Cardiac septum (tissue), 1 donor: ENCODE measurements at regions not wholly inside any gene's neighbourhood (a gene's known extent, or its start where the extent isn't known, plus 50 kb on each side); places are given as distances from the start of the nearest gene placed in this dataset.

Source experiments
- DNase-seq: peaks from one replicate; pipeline ENCODE4 v3.0.0-alpha.2; 2020; ENCODE audit warnings: low spot score
- intact Hi-C: fragments of 100-400 bp; cut with DNase I; formaldehyde crosslinking; loops from one replicate; pipeline ENCODE4 v1.14.0; 2022
- donor health status: DM: no; HTN: no; CAD: no.

DNA sequence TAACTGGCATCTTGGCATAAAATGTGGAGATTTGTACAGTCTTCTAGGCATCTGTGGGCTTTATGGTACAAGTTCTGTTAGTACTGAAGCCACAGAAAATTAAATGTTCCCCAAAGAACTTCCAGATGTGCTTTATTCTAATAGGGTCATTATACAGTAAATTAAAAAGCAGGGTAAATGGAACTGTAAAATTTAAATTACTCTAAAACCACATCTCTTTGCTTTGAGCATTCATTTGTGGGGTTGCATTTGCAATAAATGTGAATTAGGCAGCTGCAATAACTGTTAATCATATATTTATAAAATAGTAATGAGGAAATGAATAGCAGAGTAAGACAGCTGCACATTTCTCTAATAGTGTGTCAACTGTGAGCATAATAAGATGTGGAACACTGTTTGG is 151.5 kb downstream of the BUB3 start:
- DNase-seq: no peak
- intact Hi-C loops: no loop called here

DNA sequence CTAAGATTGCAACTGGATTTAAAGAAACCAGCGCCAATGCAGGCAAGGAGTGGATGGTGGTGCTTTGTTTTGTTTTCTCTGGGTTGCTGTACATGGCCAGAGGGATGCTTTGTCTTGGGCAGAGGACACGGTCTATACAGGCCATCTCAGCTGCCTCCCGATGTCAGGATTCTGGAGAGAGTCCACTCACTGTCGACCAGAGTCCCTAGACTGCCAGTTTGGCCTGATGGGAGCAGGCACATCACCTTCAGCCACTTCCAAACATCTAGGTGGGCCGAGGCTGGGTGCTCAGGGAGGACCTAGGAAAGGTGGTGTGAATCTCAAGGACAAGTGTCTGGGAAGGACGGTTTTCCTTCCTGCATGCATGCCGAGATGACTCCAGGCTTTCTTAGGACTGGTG is 152.1 kb downstream of the BUB3 start:
- intact Hi-C loops: no loop called here
- no peak for DNase-seq

DNA sequence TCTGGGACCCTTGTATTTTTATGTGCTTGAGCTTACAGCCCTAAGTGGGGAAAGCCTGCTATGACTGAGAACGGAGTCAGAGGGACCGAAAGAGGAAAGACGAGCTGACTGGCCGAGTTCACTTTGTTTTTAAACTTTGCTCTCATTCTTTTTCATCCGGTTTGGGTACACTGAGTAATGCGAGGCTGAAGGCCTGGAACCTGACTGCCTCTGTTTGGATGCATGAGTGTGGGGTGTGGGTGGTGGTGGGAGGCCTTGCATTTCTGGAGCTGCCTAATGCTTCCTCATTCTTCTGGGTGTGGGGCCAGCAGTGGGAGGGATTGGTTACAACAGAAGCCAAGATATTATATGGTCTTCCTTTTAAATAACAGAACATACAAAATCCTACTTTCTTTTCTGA is 155.5 kb downstream of the BUB3 start:
- intact Hi-C loops: no loop called here
- DNase-seq: no peak

DNA sequence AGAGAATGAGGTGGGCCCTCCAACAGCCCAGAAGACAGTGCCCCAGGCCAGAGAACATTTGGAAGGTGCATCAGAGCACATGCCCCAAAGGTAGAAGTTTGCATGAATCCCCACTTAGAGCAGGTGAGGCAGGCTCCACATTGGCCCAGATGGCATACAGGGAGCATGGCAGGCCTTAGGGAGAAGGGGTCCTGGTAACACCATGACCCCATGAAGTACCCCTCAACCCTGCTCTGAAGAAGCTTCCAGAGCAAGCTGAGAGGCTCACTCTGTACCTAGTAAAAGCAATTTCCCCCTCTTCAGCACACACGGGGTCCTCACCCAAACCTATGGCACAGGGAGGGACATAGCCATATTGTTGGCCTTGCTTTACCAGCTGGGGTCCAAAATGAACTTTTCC is 162.6 kb downstream of the BUB3 start:
- intact Hi-C loops: no loop called here
- no peak for DNase-seq

DNA sequence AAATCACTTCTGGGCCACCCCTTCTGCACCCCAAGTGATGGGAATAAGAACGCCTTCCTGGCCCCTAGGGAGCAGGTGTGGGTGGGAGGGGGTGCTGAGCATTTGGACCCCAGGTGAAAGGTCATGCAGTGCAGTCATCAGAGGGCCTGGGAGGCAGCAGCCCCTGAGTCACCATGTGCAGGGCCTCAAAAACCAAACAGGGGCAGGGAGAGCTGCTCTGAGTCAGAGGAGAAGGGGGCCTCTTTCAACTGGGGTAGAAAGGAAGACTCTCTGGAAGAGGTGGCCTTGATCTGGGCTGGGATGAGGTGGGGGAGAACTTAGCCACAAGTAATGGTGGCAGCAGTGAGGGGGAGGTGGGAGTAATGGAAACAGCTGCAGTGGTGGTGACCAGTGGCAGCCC is 164.3 kb downstream of the BUB3 start:
- no peak for DNase-seq
- intact Hi-C loops: no loop called here

DNA sequence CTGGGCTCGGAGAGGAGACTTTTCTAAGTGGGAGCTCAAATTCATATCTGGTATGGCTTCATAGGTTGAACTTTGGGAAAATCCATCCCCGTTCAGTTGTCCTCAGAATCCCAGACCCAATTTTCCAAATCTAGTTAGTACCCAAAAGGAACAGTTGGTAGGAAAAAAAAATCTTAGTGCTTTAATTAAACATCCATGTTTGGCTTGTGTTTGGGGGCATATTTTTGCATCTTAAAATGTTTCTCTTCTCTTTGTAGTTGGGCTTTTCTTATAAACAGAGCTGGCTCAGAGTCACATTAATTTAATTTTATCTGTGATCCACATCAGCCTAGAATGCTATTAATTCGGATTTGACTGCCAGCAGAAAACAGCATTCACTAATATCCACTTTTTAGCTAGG is 165.9 kb downstream of the BUB3 start:
- intact Hi-C loops: no loop called here

DNA sequence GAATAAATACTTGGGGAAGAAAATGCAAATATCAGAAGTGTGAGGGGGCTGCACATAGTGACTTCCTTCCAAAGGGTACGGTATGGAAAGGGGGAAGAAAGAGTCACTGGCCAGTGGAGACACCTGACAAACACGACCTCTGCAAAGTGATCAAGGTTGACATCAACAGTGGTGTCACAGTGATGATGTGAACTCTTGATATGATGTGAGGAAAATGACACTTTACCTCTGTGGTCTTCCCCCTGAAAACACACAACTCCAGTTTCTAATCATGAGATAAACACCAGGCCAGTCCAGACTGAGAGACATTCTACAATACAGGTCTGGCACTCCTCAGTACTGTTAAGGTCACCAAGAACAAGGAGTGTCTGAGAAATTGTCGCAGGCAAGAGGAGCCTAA is 169.7 kb downstream of the BUB3 start:
- intact Hi-C loops: no loop called here

More for the DNA sequence above, 165.9 kb downstream of the BUB3 start:
- no peak for DNase-seq

DNA sequence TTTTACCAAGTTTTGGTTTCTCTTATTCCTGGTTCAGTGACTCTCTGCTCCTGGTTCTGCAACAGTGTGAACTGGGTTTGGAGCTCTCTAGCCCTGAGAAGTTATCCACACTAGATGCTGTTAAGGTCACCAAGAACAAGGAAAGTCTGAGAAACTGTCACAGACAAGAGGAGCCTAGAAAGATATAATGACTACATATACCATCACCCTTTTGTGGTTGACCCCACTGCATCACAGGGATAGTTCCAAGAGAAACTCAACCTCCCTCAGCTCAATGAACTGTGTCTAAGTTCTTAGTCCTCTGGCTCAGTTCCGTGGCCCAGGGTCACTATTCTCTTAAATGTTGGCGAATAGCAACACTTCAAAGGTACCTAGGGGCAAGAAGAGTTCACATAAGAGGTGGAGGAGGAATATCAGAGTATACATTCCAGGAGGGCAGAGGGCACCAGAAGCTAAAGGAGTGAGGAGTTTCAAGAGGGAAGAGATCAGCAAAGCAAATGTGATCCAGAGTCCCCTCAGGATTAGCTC is 171.5 kb downstream of the BUB3 start:
- no peak for DNase-seq
- intact Hi-C loops: no loop called here

More for the DNA sequence above, 169.7 kb downstream of the BUB3 start:
- no peak for DNase-seq

DNA sequence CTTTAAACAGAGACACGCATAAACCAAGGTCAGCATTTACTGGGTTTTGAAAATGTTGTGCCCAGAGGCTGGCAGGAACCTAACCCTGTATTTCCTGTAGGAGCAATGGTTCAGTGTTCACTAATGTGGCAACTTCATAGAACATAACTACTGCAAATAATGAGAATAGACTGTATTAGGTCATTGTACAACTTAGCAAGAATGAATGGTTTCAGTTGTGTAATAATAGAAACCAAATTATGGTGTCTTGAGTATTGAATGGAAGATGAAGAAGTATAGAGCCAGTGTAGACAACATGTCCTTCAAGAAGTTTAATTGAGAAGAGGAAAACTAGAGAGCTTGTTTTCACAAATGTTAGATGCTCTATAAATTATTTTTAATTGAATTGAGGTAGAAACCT is 172.5 kb downstream of the BUB3 start:
- DNase-seq: no peak
- intact Hi-C loops: no loop called here

DNA sequence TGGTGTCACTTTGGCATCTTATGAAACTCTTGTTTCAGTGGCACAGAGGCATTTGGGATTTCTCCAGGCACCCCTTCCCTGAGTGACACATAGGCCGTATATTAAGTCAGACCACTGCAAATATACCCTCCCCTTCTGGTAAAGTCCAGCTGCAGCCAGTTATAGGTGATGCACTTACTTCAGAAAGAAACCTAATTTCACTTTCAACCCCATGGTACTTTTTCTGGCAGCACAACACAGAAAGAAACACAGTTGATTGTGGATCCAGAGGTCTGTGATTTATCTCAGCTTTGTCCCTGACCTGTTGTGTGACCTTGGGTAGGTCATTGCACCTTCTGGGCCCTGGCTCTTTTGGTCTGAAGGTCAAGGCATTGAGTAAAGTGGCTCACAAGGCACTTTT is 173.2 kb downstream of the BUB3 start:
- intact Hi-C loops: no loop called here
- DNase-seq: no peak

DNA sequence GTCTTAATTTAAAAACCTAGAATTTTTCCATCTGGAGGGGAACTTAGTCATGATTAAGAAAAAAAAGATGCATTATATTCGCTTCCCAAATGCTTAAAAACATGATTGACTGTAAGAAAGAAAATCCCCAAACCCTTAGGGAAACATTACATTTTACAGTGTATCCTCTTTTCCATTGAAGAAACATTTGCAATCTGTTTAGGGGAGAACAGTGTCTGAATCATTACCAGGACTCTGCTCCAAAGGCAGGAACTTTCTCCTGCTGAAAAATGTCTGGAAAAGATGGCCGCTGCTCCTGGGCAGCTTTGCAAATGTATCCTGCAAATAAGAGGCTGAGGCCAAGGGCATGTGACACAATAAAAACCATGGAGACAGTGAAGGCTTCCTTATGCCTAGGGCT is 173.7 kb downstream of the BUB3 start:
- intact Hi-C loops: no loop called here
- DNase-seq: no peak

DNA sequence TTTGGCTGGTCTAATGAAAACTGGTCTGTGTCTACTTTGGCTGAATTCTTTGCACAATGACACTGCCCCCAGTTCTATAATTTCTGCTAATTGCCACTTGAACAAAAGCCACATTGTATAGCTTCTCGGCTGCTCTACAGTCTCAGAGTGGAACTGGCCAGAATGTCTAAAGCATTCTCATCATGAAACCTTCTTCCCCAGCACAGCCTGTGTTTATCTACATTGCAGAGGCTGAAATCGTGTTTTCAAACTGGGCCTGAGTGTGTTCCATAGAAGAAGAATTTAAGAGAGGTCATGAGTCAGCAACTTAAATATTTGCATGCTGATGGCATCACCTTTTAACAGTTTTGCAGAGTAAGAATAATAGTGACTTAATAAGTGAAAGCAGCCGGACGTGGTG is 177.2 kb downstream of the BUB3 start:
- intact Hi-C loops: no loop called here
- DNase-seq: no peak

DNA sequence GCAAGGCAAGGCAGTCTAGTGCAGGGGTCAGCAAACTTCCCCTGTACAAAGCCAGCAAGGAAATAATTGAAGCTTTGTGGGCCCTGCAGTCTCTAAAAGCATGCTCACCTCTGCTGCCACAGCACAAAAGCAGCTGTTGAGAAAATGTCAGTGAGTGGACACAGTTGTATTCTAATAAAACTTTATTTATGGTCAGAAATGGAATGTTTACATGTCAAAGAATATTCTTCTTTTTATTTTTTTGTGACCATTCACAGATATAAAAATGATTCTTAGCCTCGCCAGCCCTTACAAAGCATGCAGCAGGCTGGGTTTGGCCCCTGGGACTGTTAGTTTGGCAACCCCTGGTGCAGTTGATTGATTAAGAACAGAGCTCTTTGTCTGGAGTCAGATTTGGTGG is 192.4 kb downstream of the BUB3 start:
- no peak for DNase-seq
- intact Hi-C loops: no loop called here

DNA sequence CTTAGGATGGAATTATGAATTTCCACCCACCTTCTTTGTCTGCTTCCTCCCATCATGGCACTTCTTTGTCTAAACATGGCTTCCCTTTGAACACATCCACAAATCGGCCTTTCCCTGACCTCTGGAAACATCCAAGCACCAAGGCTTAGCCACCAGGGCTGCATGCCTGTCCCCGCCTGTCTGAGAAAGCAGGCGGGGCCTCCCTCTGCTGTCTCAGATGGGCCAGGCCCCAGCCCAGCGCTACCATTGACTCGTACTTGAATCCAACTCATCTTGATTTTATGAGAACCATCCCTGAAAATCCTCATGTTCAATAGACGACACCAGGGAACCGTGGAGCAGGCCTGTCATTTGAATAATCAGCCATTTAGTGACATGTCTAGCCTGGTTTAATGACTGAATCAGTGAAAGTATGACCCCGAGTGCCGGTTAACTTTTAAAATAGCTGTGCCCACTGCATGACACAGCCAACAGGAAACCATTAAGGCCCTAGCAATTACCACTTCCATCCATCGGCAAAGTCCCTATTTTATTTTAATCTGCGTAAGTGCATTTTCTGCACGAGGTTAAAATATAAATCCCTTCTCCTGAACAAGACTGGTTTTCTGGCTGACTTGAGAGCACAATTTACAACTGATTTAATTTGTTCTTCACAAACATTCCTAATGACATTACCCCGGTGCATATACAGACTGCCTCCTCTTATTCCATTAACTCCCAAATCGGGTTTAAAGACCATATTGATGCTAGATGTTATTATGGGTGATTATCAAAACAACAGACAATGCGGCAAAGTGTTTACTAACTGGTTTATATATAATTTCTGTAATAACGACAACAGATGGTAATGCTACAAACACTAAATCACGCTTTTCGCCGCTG is 194.7 kb downstream of the BUB3 start:
- intact Hi-C loops: no loop called here
- DNase-seq: no peak

DNA sequence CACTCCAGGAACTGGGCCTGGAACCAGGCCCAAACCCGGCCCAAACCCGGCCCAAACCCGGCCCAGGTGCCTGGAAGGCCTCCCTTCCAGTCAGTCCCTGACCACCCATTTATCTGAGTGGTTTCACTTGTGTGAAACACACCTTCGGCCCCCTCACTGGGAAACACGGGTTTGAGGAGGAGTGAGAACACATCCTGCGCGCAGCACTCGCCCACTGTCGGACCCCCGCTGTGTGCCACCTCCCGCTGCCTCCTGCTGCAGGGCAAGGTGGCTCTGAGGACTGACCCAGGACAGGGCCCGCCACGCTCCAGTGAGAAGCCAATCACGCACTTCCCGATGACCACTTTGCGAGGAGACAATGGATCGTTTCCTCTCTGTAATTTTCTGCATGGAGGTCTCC is 197.5 kb downstream of the BUB3 start:
- intact Hi-C loops: no loop called here
- DNase-seq: no peak

DNA sequence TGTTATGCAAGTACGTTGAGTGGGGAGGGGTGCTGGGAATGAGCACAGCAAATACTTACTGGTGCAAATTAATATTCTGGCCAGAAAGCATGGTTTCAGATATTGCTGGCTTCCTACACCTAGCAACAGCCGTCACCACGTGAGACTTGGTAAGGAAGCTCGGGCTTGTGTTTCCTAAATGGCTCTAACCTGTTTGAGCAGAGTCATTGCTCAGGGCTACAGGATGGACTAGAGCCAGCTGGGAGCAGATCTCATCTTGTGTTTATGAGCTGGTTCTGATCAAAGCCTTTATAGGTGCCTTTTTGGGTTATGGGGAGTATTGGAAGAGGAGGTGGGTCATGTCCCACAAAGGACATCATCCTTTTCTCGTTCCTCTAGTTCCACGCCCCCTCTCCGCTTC is 200.3 kb downstream of the BUB3 start:
- intact Hi-C loops: no loop called here
- no peak for DNase-seq

DNA sequence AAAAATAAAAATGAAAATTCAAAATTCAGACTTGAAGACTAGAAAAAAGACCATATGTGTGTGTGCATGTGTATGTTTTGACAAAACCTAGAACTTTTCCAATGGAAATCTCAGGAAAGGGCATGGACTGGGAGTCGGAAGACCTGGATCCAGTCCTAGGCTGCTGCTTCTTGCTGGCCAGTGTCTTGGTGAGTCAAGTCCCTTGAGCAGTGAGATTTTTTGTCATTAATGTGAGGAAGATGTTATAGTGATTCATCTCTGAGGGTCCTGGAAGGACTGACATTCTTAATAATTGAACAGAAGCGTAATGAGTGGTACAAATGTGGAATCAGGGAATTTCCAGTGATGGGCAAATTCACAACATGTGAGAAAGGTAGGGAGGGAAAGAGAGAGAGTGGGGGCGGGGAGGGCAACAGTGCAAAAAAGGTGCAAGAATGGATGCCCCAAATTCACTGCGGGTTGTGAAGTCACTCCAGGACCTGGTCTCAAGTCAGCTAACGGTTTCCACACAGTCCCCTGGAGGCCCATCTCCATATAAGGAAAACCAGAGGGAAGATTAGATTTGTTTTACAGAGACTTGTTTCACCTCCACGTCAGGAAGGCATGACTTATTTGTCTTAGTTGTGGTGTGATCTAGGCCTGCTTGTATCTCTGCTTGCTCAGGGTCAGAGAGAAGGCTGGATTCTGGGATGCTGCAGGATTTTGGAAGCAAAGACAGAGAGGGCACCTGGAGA is 201.7 kb downstream of the BUB3 start:
- intact Hi-C loops: no loop called here
- no peak for DNase-seq

DNA sequence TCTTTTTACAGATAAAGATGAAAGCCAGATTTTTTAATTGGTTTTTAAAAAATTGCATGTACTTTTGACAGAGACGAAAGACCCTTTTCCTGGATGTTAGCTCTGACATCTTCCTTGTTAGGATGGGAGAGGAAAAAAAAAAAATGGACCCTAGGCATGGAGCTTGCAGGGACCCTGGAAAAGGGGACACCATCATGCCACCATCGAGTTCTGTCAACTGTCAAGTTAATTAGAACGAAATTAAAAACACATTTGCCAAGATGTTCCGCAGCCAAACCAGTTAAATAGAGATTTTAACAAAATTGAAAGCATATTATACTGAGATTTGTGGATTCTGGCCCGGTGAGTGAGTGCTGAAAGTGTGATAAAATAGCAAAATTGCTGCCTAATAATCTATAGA is 202.6 kb downstream of the BUB3 start:
- intact Hi-C loops: no loop called here
- no peak for DNase-seq

DNA sequence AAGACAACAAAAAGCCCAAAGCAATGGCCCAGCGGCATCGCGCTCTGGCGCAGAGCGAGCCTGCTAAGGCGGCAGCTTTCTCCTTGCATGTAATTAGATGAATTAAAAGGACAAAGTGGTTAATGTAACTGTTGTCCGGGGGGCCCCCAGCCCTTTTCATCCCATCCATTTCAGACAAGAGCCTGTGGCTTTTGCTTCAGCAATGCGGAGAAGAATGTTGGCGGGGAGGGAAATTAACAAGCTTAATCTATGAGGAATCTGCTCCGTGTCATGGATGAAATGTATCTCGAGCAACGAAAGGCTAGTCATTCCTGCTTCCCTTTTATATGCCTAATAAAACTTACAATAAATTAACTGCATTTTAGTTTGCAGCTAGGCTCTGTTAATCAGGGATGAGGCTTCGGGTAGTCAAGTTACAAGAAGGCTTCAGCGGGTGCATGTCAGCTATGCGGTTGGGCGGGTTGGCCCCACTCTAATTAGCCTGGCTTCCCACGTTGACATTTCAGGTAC is 203.3 kb downstream of the BUB3 start:
- DNase-seq: no peak
- intact Hi-C loops: no loop called here

DNA sequence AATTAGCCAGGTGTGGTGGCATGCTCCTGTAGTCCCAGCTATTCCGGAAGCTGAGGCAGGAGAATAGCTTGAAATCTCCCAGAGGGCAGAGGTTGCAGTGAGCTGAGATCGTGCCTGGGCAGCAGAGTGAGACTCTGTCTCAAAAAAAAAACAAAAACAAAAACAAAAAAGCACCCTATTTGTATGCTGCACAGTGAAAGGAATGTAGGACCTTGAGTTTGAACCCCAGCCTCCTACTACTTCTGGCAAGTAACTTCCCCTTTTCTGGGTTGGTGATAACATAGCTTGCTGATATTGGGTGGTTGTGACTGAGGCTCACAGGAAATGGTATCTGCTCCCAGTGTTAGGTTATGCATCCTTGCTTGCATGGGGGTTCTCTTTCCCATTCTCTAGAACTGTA is 205.3 kb downstream of the BUB3 start:
- intact Hi-C loops: no loop called here
- DNase-seq: no peak

DNA sequence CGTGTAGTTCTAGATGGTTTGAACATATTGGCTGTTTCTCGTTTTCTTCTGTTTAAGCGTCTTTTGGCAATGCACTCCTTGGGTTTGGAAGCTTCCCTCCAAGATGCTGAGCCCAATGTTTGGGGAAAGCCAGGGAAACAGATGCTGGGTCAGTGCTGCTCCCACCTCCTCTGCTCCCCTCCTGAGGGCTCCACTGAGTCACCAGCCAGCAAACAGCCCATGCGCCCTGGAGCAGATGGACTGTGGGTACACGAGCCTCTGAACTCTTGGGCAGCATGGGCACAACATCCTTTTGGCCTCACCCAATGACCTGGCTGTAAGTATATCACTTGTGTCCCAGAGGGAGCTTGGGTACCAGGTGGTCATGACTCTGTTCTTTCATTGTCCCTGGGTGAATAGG is 207.6 kb downstream of the BUB3 start:
- no peak for DNase-seq
- intact Hi-C loops: no loop called here
